H7 (cell line): ENCODE measurements at regions not wholly inside any gene's neighbourhood (a gene's known extent, or its start where the extent isn't known, plus 50 kb on each side); places are given as distances from the start of the nearest gene placed in this dataset.
"Not testable (repeated sequence)": the region's sequence is repeated elsewhere in the genome, so short reads cannot be mapped to it uniquely, and the experiment has no call there.

Source experiments
- DNase-seq: peaks from one replicate; pipeline ENCODE4 v3.0.0; 2012
- H3K27me3 ChIP-seq: 2 replicates; pipeline ENCODE4 v1.6.0; 2011; ENCODE audit warnings: mild to moderate bottlenecking, low read length; ENCODE audit not compliant: control insufficient read depth, insufficient read depth
- H3K36me3 ChIP-seq: replicated peaks from 2 replicates; pipeline ENCODE4 v1.5.1; 2011; ENCODE audit warnings: low read length; ENCODE audit not compliant: control insufficient read depth, insufficient read depth
- H3K4me3 ChIP-seq: 2 replicates; pipeline ENCODE4 v1.5.1; 2011; ENCODE audit warnings: low read depth, mild to moderate bottlenecking, control low read depth, low read length, moderate library complexity; ENCODE audit not compliant: insufficient read depth

DNA sequence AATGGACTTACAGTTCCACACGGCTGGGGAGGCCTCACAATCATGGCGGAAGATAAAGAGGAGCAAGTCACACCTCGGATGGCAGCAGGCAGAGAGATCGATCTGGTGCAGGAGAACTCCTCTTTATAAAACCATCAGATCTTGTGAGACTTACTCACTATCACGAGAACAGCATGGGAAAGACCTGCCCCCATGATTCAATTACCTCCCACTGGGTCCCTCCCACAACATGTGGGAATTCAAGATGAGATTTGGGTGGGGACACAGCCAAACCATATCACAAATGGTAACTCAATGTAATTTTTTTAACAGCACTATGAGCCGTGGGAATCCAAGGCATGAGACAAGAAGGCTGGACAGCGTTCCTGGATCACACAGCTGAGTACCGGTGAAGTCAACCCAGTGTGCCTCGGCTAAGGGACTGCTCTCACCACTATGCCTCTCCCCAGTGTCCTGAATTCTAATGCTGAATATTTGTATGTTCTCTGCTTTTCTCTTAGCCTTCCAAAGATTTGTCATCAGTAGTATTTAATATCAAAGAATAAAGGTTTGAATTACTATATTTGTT, 84.3 kb downstream of the IRS2 start:
- H3K27me3 ChIP-seq, DNase-seq, H3K4me3 ChIP-seq, H3K36me3 ChIP-seq: not testable (repeated sequence)

DNA sequence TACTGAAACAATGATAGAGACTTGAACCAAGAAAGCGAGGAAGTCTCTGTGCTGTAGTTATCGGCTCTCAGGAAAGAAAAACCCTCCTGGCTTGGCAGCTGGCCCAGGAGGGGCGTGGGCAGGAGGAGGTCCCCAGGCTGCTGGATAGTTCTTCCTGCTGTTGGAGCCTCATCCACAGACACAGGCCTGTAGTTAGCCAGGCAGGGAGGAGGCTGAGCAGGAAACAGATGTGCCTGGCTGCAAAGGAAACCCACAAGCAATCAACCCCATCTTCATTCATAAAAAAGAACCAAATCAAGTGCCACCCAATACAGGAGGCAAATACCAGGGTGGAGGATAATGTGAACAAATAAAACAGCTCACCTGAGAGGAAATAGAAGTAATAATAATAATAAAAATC, 86.2 kb downstream of the IRS2 start:
- no peak for DNase-seq
- Histone ChIP-seq H3K27me3 (no peaks in the 10 kb centered on the region), H3K4me3 (no peak overlapping the region), H3K36me3 (no peaks in the 10 kb centered on the region)

- peak; percentile 67 for DNase-seq
These were observed 86.7 kb downstream of the IRS2 start for GRCh38 chr13:109699628-109700071.

GRCh38 chr13:109698779-109699178, 87.6 kb downstream of the IRS2 start:
- no peaks in the 10 kb centered on the region for H3K36me3 ChIP-seq
- no peak for DNase-seq

More at GRCh38 chr13:109699628-109700071, 86.7 kb downstream of the IRS2 start:
- Histone ChIP-seq H3K27me3 (no peaks in the 10 kb centered on the region), H3K4me3 (no peak overlapping the region), H3K36me3 (no peaks in the 10 kb centered on the region)

GRCh38 chr13:109697936-109698335, 88.4 kb downstream of the IRS2 start:
- H3K4me3 ChIP-seq: no peak overlapping the region
- H3K27me3 ChIP-seq: no peaks in the 10 kb centered on the region
- no peaks in the 10 kb centered on the region for H3K36me3 ChIP-seq
- no peak for DNase-seq

More at GRCh38 chr13:109698779-109699178, 87.6 kb downstream of the IRS2 start:
- Histone ChIP-seq H3K27me3 (no peaks in the 10 kb centered on the region), H3K4me3 (no peak overlapping the region)

GRCh38 chr13:109695402-109696190, 90.8 kb downstream of the IRS2 start:
- Histone ChIP-seq H3K36me3 (no peaks in the 10 kb centered on the region), H3K27me3 (no peaks in the 10 kb centered on the region), H3K4me3 (no peak overlapping the region)
- DNase-seq: no peak

- no peak for DNase-seq
- Histone ChIP-seq H3K27me3 (no peaks in the 10 kb centered on the region), H3K4me3 (no peak overlapping the region), H3K36me3 (no peaks in the 10 kb centered on the region)
These were observed 91.4 kb downstream of the IRS2 start for GRCh38 chr13:109694972-109695371.

DNA sequence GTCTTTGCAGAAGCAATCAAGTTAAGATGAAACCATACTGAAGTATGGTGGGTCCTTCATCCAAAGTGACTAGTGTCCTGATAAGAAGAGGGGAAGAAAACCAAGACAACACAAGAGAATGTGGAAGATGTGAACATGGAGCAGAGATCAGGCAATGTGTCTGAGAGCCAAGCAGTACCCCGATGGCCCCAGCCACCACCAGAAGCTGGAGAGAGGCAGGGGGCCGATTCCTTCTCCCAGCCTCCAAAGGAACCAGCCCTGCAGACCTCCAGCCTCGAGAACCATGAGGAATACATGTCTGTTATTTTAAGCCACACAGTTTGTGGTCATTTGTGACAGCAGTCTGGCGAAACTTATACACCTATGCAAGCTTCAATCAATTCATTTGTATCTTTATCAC, 93.2 kb downstream of the IRS2 start:
- H3K36me3 ChIP-seq: no peaks in the 10 kb centered on the region
- no peak overlapping the region for H3K4me3 ChIP-seq
- no peaks in the 10 kb centered on the region for H3K27me3 ChIP-seq
- no peak for DNase-seq

- Histone ChIP-seq H3K4me3 (no peak overlapping the region), H3K27me3 (no peaks in the 10 kb centered on the region), H3K36me3 (no peaks in the 10 kb centered on the region)
- no peak for DNase-seq
These were observed 94.7 kb downstream of the IRS2 start for GRCh38 chr13:109691689-109692088.

DNA sequence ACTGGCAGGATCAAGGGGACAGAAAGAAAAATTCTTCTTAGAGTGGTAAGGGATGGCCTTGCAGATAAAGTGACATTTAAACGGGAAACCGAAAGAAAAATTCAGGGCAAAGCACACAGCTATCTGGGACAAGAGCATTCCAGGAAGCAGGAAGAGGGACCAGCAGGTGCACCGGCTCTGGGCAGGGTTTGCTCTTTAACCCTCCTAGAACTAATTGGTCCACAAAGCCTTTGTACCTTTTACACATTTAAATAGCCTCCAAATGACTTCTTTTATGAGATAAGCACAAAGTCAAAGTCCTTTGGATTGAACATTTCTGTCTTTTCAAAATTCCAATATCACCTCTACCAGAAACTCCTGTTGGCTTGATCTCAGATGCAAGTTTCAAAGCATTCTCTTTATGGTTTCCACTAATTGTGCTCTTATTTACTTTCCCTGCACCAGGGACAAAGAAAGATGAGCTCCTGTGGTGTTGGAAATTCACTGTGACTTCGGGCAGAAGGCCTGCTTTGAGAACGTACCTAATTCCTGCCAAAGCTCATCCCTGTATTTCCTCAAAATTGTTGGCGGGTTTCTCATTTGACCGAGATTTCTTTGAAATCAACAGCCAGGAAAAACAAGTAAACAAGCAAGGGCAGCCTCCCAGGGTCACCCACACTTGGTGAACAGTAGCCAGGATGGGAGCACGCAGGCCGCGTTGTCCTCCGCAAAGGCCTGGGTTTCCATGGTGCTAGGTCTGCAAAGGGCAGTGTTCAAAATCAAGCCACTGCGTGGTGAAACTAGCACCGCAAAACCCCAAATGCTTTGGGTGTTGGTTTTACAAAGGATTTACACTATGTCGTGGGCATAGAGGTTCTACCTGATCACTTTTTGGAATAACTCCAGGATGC, 98.6 kb downstream of the IRS2 start:
- Histone ChIP-seq H3K36me3 (no peaks in the 10 kb centered on the region), H3K4me3 (no peak overlapping the region), H3K27me3 (no peaks in the 10 kb centered on the region)
- no peak for DNase-seq

GRCh38 chr13:109685203-109685602, 101.2 kb downstream of the IRS2 start:
- Histone ChIP-seq H3K36me3 (no peaks in the 10 kb centered on the region), H3K4me3 (no peak overlapping the region), H3K27me3 (no peaks in the 10 kb centered on the region)
- no peak for DNase-seq

- no peaks in the 10 kb centered on the region for H3K36me3 ChIP-seq
- DNase-seq: no peak
- no peaks in the 10 kb centered on the region for H3K27me3 ChIP-seq
- no peak overlapping the region for H3K4me3 ChIP-seq
These were observed 101.6 kb downstream of the IRS2 start for GRCh38 chr13:109684824-109685202.

DNA sequence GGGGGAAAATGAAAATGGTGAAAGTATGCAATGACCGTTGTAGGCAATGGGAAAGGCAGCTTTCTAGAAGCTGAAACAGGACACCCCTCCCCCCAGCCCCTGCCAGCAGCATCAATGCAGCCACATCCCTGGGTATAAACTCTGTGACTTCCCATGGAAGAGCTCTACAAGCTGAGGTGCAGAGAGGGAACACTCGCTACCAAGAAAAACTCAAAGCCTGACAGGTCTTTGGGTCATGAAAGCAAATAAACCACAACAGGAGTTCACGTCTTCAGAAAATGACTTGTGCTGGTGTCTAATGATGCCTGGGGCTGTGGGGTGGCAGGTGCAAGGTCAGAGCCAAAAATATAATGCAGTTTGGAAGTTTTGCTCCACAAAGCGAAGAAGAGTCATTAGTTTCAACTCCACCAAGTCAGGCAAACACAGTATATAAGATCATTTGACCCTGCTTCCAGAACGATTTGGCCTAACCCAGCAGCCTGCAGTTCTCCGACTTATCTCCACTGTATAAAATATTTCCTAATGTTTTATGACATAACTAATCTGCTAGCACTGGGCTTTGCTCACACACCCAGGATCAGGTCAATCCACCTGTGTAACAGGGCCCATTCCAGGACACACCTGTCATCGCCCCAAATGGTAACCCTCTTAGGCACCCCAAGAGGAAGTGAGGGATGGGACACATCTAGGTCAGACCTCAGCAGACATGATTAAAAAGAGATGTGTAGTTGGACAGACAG, 102.1 kb downstream of the IRS2 start:
- no peaks in the 10 kb centered on the region for H3K27me3 ChIP-seq
- no peak for DNase-seq
- H3K4me3 ChIP-seq: no peak overlapping the region
- no peaks in the 10 kb centered on the region for H3K36me3 ChIP-seq

DNA sequence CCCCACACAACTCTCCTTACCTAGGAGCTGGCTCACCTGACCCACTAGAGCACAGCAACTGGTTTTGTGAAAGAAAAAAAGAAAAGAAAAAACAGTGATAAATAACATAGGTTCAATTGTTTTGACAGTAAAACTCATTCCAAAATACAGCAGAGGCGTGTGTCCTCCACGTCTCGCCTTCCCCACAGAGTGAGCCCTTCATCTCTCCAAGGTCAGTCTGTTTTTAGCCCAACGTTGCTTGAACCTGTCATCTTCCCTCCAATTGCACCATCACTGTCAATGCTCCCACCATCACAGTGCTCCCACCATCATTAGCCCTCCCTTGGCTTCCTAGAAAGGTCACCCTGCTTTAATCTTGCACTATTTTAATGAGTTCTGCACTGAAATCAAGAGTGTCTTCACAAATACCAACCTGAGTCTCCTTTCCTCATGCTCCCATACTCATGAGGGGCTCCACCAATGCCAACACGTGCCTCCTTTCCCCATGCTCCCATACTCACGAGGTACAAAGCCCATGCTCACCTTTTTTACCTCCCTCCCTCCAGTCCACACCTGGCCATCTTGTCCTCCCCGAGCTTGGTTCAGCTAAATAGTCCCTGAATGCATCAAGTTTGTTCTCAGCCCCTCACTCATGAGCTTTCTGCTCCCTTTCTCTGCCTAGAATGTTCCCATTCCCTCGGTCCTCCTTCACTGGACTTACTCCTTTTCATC, 103.7 kb downstream of the IRS2 start:
- Histone ChIP-seq H3K27me3 (no peaks in the 10 kb centered on the region), H3K36me3 (no peaks in the 10 kb centered on the region), H3K4me3 (no peak overlapping the region)
- no peak for DNase-seq
